WI38 (cell line): ENCODE measurements at regions not wholly inside any gene's neighbourhood (a gene's known extent, or its start where the extent isn't known, plus 50 kb on each side); places are given as distances from the start of the nearest gene placed in this dataset.

ENCODE experiments used
- H3K4me3 ChIP-seq: 2 replicates; pipeline ENCODE4 v1.5.1; 2011; ENCODE audit warnings: low read depth, mild to moderate bottlenecking, control low read depth, low read length
- TF ChIP-seq, protein P1 (sequence below): IDR thresholded peaks from 2 replicates; pipeline ENCODE4 v1.5.1; 2012; ENCODE audit warnings: low read depth, mild to moderate bottlenecking, control low read depth, low read length

- TF ChIP-seq, protein P1, sequence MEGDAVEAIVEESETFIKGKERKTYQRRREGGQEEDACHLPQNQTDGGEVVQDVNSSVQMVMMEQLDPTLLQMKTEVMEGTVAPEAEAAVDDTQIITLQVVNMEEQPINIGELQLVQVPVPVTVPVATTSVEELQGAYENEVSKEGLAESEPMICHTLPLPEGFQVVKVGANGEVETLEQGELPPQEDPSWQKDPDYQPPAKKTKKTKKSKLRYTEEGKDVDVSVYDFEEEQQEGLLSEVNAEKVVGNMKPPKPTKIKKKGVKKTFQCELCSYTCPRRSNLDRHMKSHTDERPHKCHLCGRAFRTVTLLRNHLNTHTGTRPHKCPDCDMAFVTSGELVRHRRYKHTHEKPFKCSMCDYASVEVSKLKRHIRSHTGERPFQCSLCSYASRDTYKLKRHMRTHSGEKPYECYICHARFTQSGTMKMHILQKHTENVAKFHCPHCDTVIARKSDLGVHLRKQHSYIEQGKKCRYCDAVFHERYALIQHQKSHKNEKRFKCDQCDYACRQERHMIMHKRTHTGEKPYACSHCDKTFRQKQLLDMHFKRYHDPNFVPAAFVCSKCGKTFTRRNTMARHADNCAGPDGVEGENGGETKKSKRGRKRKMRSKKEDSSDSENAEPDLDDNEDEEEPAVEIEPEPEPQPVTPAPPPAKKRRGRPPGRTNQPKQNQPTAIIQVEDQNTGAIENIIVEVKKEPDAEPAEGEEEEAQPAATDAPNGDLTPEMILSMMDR, result no peak
- H3K4me3 ChIP-seq, result no peak overlapping the region
Measured at GRCh38 chr12:127531542-127531941, 735.4 kb upstream of the TMEM132C start.

GRCh38 chr12:127533353-127533752, 733.6 kb upstream of the TMEM132C start:
- TF ChIP-seq, protein P1, result no peak
- no peak overlapping the region for H3K4me3 ChIP-seq

DNA sequence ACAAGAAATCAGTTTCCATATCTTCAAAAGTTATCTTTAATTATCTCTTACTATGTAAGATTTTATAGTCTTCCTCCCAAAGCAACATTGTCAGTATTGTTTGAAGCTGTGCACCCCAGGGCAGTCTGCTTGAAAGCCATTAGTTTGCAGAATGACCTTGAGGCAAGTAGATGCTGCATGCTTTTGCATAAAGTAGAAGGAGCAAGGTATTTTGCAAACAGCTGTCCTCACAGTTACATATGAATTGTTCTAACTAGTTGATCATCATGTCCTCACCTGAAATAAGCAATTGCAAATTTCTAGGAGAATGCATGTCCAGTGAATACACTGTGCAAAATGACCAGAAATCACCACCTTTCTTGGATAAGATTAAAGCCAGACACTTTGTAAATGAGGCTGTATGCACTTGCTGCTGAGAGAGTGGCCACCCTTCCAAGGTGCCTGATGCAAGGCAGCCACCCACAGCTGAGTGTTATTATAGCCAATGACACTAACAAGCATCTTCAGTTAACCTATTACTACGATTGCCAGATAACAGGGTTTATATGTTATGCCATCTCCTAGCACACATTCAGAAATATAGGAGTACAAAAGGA, 730.0 kb upstream of the TMEM132C start:
- TF ChIP-seq, protein P1, result no peak
- H3K4me3 ChIP-seq, result no peak overlapping the region

GRCh38 chr12:127538316-127538715, 728.7 kb upstream of the TMEM132C start:
- H3K4me3 ChIP-seq, result no peak overlapping the region
- TF ChIP-seq, protein P1, result no peak

DNA sequence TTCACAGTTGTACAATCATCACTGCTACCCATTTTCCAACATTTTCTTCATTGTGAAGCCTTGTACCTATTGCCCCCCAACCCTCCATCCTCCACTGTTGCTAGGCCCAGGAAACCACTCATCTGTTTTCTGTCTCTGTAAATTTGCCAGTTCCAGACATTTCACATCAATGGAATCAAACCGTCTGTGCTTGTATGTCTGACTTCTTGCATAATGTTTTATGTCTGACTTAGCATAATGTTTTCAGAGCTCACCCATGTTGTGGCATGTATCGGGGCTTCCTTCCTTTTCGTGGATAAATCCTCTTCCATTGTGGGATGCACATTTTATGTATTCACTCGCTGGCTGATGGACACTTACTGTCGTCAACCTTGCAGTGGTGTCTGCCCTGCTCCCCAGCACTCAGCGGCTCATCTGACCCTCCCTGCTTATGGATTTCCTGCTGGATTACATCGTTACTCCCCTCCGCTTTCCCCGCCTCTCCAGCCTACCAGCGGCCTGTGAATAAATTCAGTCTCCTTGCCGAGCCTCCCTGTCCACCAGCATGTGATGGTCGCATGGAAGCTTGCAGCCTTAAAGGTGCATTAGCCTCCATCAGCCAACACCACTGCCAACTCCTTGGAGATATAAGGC, 727.6 kb upstream of the TMEM132C start:
- no peak overlapping the region for H3K4me3 ChIP-seq
- TF ChIP-seq, protein P1, result no peak

DNA sequence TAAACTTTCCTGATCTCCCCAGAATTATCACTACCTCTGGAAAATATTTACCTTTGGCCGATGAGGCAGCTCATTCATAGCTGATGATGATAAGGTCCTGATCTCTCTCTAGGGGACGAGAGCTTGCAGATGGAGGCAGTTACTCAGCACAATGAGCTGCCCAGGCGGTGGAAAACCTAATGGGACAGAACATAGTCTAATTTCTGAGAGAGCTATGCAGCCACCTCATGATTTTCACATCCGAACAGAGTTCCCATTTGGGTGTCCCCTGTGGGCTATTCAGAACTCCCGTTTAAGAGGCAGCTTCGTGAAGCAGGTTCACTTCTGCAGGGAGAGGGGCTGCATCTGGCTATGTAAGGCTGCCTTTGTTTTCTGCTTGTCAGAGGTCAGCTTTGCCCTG, 724.6 kb upstream of the TMEM132C start:
- TF ChIP-seq, protein P1, result no peak

DNA sequence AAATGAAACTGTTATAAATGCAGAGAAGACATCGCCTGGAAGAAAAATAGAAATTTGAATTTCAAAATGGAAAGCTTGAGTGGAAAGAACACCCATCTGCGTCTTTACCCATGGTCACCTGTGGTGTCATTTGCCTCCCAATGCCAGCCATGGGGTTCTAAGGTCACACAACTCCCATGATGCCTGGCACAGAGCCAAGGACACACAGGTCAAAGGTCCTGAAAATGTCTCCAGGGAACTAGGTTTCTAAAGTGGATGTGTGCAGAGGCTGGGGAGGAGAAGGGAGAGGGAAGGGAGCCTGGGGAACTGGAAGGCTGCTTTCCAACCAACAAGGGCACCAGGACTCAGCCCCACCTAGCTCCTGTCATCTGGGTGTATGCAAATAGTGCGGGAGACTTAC, 724.0 kb upstream of the TMEM132C start:
- no peak overlapping the region for H3K4me3 ChIP-seq
- TF ChIP-seq, protein P1, result no peak

More for the DNA sequence above, 724.6 kb upstream of the TMEM132C start:
- no peak overlapping the region for H3K4me3 ChIP-seq
